ENCODE measurements at regions not wholly inside any gene's neighbourhood (a gene's known extent, or its start where the extent isn't known, plus 50 kb on each side); places are given as distances from the start of the nearest gene placed in this dataset.
A peak's percentile ranks its signal among the peaks of the same experiment; 100 is the strongest.
"Not testable (repeated sequence)": the region's sequence is repeated elsewhere in the genome, so short reads cannot be mapped to it uniquely, and the experiment has no call there.

GRCh38 chr11:69887330-69887729, 68.1 kb upstream of the FGF3 start:
- no peak for DNase-seq

DNA sequence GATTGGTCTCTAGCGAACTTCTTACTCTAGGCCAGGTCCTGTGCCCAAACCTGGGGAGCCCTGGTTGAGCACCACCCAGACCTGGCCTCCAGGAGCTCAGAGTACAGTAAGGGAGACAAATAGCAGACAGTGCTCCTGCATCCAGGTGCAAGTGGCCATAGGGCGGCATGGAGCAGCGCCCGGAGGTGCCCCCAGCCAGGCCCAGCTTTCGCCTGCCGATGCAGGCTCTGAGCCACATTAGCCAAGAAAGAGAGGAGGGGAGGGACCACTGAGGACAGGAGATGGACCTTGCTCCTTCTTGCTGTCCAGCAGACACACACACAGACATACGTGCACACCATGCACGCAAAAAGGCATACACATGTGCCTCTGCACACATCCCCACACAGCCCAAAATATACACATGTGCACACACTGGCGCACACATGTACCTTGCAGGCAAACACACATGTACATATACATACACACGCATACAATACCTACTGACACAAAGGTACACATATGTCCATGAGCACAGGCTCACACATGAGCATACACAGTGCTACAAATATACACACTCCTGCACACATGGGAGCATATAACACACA, 68.7 kb upstream of the FGF3 start:
- DNase-seq, result no peak

GRCh38 chr11:69888483-69889181, 69.4 kb upstream of the FGF3 start:
- DNase-seq, result peak; percentile 31 to 71 (median 60)

DNA sequence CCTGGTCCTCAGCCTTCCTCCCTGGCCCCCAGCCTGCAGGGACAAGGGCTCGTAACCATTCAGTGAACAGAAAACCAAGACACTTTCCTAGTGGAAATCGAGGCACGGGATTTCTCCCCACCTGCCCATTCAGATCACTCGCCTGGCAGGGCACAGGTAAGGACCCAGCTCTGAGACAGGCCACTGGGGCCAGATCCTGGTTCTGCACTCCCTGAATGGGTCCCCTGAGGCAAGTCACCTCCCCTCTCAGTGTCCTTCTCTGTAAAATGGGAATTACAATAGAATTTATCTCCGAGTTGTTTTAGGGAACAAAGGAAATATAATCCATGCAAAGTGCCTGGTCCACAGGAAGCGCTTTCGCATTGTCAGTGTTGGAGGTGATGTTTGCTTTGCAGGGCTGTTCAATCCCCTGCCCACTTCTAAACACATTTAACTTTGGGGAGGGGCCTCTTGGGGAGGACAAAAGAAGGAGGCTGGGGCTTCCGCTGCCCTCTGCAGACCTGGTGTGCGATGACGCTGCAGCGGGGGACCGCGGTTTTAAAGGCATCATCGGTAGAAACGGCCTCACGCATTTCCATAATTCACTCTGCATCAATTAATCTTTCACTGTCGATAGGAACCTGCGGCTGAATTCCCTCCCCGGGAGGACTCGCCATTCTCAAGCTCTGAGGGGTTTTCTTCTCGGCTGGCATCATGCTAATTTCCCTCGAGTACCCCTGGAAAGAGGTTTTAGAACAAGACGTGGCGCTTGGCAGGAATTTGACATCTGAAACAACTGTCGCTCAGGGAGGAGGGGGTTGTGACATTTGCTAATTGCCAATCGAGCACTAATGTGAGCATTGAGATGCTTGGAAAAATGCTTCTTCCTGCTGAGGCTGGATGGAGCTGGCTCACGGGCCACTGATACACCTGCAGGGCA, 70.4 kb upstream of the FGF3 start:
- DNase-seq, result no peak

- no peak for DNase-seq
Observed at GRCh38 chr11:69890476-69890875, 71.3 kb upstream of the FGF3 start.

- DNase-seq, result no peak
Observed at GRCh38 chr11:69891421-69892236, 72.4 kb upstream of the FGF3 start.

DNA sequence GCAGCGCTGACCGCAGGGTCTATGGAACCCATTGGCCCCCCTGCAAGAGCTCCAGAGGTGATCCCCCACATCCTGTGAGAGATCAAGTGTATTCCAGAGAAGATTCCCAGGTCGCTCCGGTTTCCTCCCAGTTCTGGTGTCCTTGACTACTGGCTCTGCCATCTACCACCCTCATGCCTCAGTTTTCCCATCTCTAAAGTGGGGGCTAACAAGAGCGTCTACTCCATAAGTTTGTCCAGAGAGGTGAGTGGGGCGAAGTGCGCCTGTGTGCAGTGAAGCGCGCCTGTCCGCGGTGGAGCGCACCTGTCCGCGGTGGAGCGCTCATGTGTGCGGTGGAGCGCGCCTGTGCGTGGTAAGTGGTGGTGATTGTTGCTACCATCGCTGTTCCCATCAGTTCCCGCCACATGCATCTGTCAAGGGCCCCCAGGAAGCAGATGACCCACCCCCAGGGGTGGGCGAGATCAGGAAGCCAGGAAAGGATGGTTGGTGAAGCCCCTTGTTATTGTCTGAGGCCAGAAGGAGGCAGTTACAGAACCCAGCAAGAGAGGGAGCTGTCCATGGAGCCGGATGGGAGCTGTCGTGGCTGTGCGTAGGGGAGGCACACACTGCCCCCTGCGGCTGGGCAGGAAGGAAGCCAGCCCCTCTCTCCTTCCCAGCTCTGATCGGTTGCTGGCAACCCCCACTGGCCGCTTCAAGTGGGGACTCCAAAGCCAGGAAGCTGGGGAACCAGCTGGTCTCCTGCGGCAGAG, 73.2 kb upstream of the FGF3 start:
- DNase-seq, result no peak

GRCh38 chr11:69892986-69893555, 73.9 kb upstream of the FGF3 start:
- DNase-seq, result no peak

DNA sequence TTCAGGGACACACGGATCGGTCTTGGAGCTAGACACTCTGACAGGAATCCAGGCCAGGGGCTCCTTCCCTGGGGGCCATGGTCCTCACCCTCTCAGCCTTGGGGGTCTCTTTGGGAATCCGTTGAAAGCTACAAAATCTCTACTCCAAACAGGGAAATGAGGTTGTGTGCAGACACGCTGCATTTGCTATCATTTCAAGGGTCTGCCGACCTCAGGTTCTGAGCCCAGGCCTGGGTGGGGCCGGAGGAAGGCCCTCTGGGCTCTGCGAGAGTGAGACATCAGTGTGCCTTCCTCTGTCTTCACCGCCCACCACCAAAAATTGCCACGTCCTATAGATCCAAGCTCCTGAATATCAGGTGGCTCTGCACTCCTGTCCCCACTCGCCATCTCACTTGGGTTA, 74.4 kb upstream of the FGF3 start:
- DNase-seq, result no peak

- no peak for DNase-seq
Observed at GRCh38 chr11:69894181-69894611, 75.0 kb upstream of the FGF3 start.

GRCh38 chr11:69894648-69895047, 75.4 kb upstream of the FGF3 start:
- no peak for DNase-seq

- DNase-seq, result no peak
Observed at GRCh38 chr11:69896250-69896649, 77.0 kb upstream of the FGF3 start.

GRCh38 chr11:69898123-69898522, 78.9 kb upstream of the FGF3 start:
- DNase-seq, result no peak

- no peak for DNase-seq
Observed at GRCh38 chr11:69899957-69900821, 81.0 kb upstream of the FGF3 start.

GRCh38 chr11:69900822-69901302, 81.6 kb upstream of the FGF3 start:
- DNase-seq, result not testable (repeated sequence)

DNA sequence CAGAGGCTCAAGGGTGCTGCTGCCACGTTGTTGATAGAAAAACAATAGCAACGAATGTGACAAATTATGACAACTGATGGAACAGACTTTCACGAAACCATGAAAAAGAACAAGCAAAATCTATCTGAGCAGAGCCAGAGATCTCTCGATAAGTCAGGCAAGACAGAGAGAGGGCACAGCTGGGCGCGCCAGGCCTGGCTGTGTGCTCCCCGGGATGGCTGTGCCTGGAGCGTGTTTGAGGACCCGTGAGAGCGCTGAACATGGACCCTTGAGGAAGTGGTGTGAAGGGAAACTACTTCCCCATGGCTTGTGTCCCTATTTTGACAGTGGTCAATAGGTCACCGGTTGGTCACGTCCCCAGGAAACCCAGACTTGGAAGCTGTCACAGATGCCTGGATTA, 83.1 kb upstream of the FGF3 start:
- no peak for DNase-seq

GRCh38 chr11:69903211-69903610, 84.0 kb upstream of the FGF3 start:
- DNase-seq, result no peak

DNA sequence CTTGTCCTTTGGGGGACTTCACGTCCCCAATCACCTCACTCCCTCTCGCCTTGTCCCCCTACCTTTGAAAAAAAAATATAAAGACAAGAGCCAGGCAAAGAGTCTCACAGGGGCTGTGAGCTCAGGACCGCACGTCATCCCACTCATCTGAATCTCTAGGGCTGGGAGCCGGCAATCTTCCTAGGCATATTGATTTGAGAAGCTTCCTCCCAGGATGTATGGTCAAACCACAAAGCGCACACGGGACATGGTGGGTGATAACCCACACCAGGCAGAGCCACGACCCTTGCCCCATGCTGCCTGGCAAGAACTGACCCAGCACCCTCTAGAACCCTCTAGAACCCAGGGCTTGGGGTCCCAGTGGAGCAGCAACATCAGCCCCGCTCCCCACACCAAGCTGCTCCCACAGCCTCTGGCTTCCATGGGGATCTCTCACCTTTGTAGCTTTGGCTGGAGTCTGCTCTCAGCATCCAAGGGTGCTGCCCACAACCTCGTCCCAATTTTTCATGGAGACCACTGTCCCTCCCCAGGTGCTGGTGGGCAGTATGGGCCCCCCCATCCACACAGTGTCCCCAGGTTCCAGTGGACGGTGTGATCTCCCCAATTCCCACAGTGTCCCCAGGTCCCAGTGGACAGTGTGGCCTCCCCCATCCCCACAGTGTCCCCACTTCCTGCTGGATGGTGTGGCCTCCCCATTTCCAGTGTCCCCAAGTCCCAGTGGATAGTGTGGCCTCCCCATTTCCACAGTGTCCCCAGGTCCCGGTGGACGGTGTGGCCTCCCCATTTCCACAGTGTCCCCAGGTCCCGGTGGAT, 85.2 kb upstream of the FGF3 start:
- no peak for DNase-seq

All from muscle of back (tissue), 3 donors.